GM18909 (cell line): ENCODE measurements at regions not wholly inside any gene's neighbourhood (a gene's known extent, or its start where the extent isn't known, plus 50 kb on each side); places are given as distances from the start of the nearest gene placed in this dataset.
"Not testable (repeated sequence)": the region's sequence is repeated elsewhere in the genome, so short reads cannot be mapped to it uniquely, and the experiment has no call there.

ENCODE experiments used
- ATAC-seq: cut with Tn5 transposase; IDR thresholded peaks from one replicate; pipeline ENCODE4 v1.9.1; 2021; ENCODE audit warnings: mild to moderate bottlenecking; ENCODE audit not compliant: unreplicated experiment, poor library complexity

DNA sequence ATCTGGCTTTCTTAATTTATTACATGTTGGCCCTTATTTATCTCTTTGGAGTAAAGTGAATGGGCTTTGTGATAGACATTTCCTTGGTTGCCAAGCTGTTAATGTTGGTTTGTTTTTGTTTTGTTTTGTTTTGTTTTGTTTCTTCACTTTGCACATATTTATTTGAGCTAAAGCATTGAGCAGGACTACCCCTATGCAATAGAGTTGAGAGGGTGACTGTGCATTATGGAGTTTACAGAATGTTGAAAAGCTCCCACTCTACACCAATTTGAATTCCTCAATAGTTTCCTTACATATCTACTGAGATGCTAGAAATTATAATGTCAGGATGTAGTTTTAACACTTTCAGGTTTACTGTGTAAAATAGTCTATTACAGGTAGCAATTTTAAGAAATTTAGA lies 462.8 kb upstream of the CBLB start:
- no peak for ATAC-seq

DNA sequence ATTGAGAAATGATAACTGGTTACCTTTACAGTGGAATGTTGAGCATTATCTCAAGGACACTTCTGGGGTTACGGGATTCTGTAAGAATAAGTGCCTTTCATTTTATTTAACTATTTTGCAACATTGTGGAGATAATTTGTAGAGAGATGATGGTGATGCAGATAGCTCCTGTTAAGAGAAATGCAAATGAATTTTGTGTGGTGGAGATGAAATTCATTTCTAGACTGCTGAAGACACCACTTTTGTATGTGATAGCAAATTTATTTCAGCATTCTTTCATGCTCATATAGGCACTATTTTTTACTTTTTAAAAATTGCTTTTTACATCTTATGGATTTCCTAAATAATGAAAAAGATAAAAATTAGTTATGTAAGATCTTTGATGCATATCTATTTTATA lies 463.3 kb upstream of the CBLB start:
- ATAC-seq: no peak

DNA sequence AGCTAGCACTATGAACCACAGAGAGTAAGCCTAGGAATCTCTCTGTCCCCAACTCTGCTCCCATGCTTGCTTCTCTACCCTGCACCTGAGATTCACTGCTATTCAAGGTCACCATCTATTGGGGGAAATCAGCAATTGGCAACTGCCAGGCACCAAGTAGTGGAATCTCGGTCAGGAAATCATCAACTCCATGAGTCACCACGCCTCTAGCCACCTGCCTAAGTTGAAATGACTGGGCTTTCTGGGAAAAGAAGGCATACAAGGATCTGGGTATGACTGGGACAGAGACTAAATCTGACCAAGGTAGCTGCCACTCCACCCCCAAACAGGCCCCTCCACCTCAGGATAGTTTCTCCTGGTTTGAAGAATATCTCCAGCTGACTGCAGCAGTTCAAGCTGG lies 464.1 kb upstream of the CBLB start:
- ATAC-seq: peak; percentile 54

DNA sequence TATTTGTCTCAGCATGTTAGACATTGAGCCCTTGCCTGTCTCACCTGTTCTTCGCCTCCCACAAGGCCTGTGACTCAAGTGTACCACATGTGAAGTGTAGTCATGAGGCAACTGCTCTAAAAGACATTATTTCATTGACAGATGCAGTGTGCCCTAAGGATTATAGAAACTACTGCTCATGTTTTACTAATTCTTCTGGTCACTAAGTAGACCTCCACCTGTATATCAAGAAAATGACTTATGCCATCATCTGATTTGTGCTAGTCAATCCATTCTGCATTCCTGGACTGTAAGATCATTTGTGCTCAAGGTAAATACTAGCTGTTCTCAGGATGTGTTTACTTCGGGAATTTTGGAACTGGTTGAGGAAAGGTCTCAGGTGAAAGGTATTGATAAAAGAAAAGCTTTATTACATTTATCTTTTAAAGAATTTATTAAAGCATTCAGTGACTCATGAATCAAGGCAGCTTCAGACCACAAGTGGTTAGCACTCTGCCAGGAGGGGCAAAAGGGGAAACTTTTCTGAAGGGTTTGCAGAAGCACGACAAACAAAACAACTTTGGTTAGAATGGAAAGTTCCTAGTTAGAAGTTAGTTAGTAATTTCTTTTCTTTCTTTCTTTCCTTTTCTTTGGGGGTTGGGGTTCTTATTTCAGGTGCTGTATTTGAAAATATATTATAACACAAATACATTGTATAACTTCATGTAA lies 465.3 kb upstream of the CBLB start:
- ATAC-seq: peak; percentile 75

- no peak for ATAC-seq
Measured at GRCh38 chr3:106336619-106337018, 467.8 kb upstream of the CBLB start.

DNA sequence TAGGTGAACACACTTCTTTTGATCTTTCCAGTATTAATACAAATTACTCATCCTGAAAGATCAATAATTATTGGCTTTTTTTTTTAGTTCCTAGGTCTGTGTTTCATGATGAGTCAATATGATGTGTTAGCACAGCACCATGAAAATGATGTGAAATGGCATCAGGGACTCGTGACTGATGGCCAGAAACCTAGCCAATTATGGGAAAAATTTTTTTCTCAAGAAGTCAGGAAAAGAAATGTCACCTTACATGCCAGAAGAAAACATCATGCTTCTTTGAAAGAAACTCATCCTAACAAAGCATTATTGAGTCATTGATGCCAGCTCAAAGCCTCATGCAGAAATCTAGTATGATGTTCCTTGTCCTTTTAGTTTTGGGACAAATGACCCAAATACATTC lies 468.3 kb upstream of the CBLB start:
- no peak for ATAC-seq

- ATAC-seq: no peak
Measured at GRCh38 chr3:106338582-106339214, 469.9 kb upstream of the CBLB start.

GRCh38 chr3:106339551-106339950 lies 470.7 kb upstream of the CBLB start:
- no peak for ATAC-seq

- no peak for ATAC-seq
Measured at GRCh38 chr3:106341087-106341486, 472.3 kb upstream of the CBLB start.

- no peak for ATAC-seq
Measured at GRCh38 chr3:106341586-106342162, 472.9 kb upstream of the CBLB start.

GRCh38 chr3:106342386-106342785 lies 473.6 kb upstream of the CBLB start:
- ATAC-seq: no peak

DNA sequence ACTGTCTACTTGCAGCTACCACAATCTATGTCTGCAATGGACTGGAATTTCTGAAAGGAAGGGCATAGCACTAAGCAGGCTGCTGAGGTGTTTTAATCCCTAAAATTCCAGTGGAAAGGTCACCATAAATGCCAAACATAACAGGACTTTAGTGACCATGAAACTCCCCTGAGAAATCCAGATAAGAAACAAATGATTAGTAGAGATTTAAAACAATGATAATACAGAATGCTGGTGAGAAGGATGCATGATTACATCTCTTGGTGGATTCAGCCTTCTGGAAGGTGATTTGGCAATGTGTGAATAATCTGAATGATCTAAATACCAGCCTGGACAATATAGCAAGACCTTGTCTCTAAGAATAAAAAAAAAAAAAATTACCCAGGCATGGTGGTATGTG lies 475.0 kb upstream of the CBLB start:
- ATAC-seq: no peak

DNA sequence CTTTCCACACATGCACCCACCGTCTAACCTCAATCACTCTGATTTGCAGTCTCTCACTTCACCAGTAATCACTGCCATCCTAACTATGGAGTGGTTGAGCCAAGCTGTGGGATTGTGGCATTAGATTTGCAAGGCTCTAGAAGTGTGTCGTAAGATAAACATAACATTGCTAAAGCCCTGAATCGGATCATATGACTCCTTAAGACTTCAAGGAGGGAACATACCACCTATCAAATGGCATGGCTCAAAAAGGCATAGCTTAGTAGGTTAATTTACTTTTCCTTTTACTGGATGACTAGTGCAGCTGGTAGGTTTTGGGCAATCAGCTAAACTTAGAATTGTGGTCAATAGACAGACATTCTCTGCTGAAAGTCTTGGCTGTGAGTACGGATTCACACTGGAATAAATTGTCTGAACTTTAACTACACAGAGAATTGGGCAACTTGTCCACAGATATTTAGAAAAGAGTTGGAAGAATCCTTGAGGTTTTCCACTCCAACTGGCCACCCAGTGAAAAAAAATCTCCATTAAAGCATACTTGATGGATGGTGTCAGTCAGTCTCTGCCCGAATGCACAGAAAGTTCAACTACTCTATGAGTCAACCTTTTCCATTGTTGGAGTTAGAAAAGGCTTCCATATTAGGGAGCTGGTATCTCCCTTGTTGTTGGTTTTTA lies 476.7 kb upstream of the CBLB start:
- no peak for ATAC-seq

DNA sequence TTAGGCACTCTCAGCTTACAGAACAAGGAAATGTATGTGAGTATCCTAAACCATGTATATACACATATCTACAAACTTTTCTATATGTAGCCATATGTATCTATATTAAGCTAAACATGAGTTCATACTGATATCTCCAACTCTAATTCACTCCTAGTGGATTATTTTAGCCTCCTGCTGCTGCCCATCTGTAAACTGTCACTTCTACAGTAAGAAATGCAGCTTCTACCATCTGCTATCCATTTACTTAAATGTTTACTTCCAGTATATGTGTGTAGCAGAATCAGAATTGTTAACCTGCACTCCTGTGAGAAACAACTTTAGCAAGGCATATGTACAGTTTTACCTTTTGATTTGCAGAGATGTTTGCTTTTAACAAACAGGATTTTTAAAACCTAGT lies 478.5 kb upstream of the CBLB start:
- no peak for ATAC-seq

DNA sequence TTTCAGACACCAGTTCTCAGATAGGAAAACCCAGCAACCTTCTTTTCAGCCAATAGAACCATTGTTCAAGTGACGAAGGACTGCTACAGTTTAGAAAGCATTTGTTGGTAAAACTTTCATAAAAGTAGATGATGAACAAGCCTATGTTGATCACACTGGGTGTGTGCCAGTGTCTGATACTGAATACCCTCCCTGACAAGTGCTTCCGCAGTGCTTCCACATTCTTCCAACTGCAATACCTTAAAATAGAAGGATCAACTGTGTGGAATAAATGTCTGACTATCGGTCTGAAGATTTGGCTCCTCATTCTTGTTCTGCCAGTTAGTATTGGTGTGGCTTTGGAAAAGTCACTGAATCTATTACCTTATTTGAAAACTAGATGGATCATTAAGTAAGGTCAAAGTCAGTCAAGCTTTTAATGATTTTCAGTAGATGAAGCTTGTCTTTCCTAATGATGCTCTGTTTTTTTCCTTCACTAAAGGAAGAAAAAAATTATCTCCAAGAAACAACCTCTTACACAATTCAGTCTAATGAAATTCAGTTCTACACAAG lies 479.4 kb upstream of the CBLB start:
- ATAC-seq: no peak

GRCh38 chr3:106349191-106349881 lies 480.5 kb upstream of the CBLB start:
- no peak for ATAC-seq

GRCh38 chr3:106355873-106356272 lies 487.1 kb upstream of the CBLB start:
- ATAC-seq: no peak

DNA sequence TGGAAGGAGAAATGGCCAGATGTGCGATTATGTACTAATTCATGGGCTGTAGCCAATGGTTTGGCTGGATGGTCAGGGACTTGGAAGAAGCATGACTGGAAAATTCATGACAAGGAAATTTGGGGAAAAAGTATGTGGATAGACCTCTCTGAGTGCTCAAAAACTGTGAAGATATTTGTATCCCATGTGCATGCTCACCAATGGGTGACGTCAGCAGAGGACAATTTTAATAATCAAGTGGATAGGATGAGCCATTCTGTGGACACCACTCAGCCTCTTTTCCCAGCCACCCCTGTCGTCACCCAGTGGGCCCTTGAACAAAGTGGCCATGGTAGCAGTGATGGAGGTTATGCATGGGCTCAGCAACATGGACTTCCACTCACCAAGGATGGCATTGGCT lies 490.9 kb upstream of the CBLB start:
- no peak for ATAC-seq

DNA sequence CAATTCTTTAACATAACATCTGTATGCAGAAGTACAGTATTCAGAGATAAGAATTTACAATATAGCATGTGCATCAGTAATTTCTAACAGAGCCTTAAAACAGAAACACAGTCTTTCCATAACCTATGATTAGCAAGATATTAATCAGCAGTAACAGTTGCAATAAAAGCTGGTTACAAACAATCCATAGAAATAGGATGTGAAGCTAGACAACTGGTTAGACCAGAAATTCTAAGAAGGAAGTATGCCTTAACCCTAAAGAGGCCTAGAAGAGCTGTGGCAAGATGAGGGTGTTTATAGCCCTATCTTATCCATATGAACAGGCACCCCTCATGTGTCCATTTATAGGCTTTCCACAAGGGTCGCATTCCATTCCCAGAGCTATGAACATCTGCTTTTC lies 492.1 kb upstream of the CBLB start:
- not testable (repeated sequence) for ATAC-seq

- ATAC-seq: no peak
Measured at GRCh38 chr3:106364477-106364876, 495.7 kb upstream of the CBLB start.
